Thyroid gland (tissue), 4 donors: ENCODE measurements at regions not wholly inside any gene's neighbourhood (a gene's known extent, or its start where the extent isn't known, plus 50 kb on each side); places are given as distances from the start of the nearest gene placed in this dataset.

Experiments used
- CTCF ChIP-seq, 6 experiments: fragments of 200-600 bp in 3 of 6; fragments of 450-650 bp in 3 of 6; sonication (generic) in 3 of 6; IDR thresholded peaks; one replicate each; pipeline ENCODE4 v1.5.1; 2016 to 2019; ENCODE audit warnings: antibody characterized with exemption in 6 of 6, mild to moderate bottlenecking in 2 of 6, inconsistent platforms in 1 of 6, moderate library complexity in 1 of 6
- POLR2A ChIP-seq, 2 donors: fragments of 450-650 bp; IDR thresholded peaks; one replicate each; pipeline ENCODE4 v1.6.1; 2017; ENCODE audit warnings: antibody characterized with exemption in 2 of 2, mild to moderate bottlenecking in 2 of 2, moderate library complexity in 1 of 2

GRCh38 chr3:72262736-72263135, 477.8 kb upstream of the PROK2 start:
- TF ChIP-seq CTCF (IDR thresholded peaks at IDR 0.05) (no peak), POLR2A (IDR thresholded peaks at IDR 0.05) (no peak)
